ENCODE measurements at regions not wholly inside any gene's neighbourhood (a gene's known extent, or its start where the extent isn't known, plus 50 kb on each side); places are given as distances from the start of the nearest gene placed in this dataset.

- Histone ChIP-seq H3K4me1 (peaks cover 1% of the 10 kb centered on the region), H3K4me3 (no peak overlapping the region), H3K27ac (no peak overlapping the region), H3K36me3 (no peaks in the 10 kb centered on the region), H3K9me3 (no peaks in the 10 kb centered on the region), H3K27me3 (no peaks in the 10 kb centered on the region)
- no peak for DNase-seq
- TF ChIP-seq CTCF (IDR thresholded peaks at IDR 0.05): no peak
- intact Hi-C loops (cut with DNase I): no loop called here
- no peak for ATAC-seq
Measured at GRCh38 chr9:14405176-14405706, 91.3 kb upstream of the NFIB start.

GRCh38 chr9:14403081-14403480 is 89.1 kb upstream of the NFIB start:
- DNase-seq (no peak), ATAC-seq (no peak)
- no peaks in the 10 kb centered on the region for H3K27me3 ChIP-seq
- no peak for TF ChIP-seq CTCF (IDR thresholded peaks at IDR 0.05)
- peaks cover 5% of the 10 kb centered on the region for H3K4me1 ChIP-seq
- no peak overlapping the region for H3K4me3 ChIP-seq
- intact Hi-C loops (cut with DNase I): no loop called here
- no peak overlapping the region for H3K27ac ChIP-seq
- no peaks in the 10 kb centered on the region for H3K9me3 ChIP-seq
- no peaks in the 10 kb centered on the region for H3K36me3 ChIP-seq

GRCh38 chr9:14402583-14402982 is 88.6 kb upstream of the NFIB start:
- H3K36me3 ChIP-seq: no peaks in the 10 kb centered on the region
- DNase-seq (no peak), ATAC-seq (no peak)
- intact Hi-C loops (cut with DNase I): no loop called here
- no peaks in the 10 kb centered on the region for H3K27me3 ChIP-seq
- peaks cover 5% of the 10 kb centered on the region for H3K4me1 ChIP-seq
- no peaks in the 10 kb centered on the region for H3K9me3 ChIP-seq
- H3K4me3 ChIP-seq: no peak overlapping the region
- no peak overlapping the region for H3K27ac ChIP-seq
- TF ChIP-seq CTCF (IDR thresholded peaks at IDR 0.05): no peak

- no peak overlapping the region for H3K4me3 ChIP-seq
- H3K4me1 ChIP-seq: peaks cover 5% of the 10 kb centered on the region
- no peaks in the 10 kb centered on the region for H3K27me3 ChIP-seq
- no peaks in the 10 kb centered on the region for H3K9me3 ChIP-seq
- no peak overlapping the region for H3K27ac ChIP-seq
- H3K36me3 ChIP-seq: no peaks in the 10 kb centered on the region
- no peak for DNase-seq
- no peak for ATAC-seq
- intact Hi-C loops (cut with DNase I): no loop called here
- no peak for TF ChIP-seq CTCF (IDR thresholded peaks at IDR 0.05)
Measured at GRCh38 chr9:14401911-14402310, 88.0 kb upstream of the NFIB start.

GRCh38 chr9:14400658-14400995 is 86.7 kb upstream of the NFIB start:
- Histone ChIP-seq H3K36me3 (no peaks in the 10 kb centered on the region), H3K4me3 (no peak overlapping the region), H3K9me3 (no peaks in the 10 kb centered on the region), H3K4me1 (peaks cover 5% of the 10 kb centered on the region), H3K27me3 (no peaks in the 10 kb centered on the region), H3K27ac (no peak overlapping the region)
- peak; percentile 68 for ATAC-seq
- TF ChIP-seq CTCF (IDR thresholded peaks at IDR 0.05): peak; percentile 54
- no peak for DNase-seq
- intact Hi-C loops (cut with DNase I): no loop called here

Data from upper lobe of right lung (tissue), 1 donor.